Stimulated activated CD4-positive, alpha-beta T cell treated with anti-CD3 and anti-CD28 coated beads, Interleukin-2, amount 100 ng/mL, for 48 hours (primary cell): ENCODE measurements at regions not wholly inside any gene's neighbourhood (a gene's known extent, or its start where the extent isn't known, plus 50 kb on each side); places are given as distances from the start of the nearest gene placed in this dataset.

Source experiments
- DNase-seq, 2 donors: peaks; one replicate each; pipeline ENCODE4 v3.0.0-alpha.2; 2020

DNA sequence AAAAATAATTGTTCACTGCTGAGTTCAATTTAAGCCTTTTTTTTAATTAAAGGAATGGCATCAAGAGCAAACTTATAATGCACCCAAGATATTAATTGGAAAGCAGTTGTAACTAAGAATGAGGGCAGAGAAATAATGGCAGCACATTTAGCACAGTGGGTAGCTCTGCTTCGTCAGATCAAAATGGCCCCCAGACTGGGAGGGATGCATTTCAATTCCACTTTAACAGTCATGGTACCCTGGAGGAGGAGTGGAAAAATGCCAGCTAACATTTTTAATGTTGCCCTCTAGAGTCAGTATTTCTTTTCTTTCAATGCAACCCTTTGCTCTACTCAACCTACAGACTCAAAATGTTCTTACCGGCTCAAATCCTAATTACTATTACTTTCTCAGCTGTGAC, 504.8 kb upstream of the SETBP1 start:
- no peak for DNase-seq

GRCh38 chr18:44178476-44178875, 502.2 kb upstream of the SETBP1 start:
- DNase-seq = no peak

GRCh38 chr18:44179693-44180092, 501.0 kb upstream of the SETBP1 start:
- DNase-seq = no peak

DNA sequence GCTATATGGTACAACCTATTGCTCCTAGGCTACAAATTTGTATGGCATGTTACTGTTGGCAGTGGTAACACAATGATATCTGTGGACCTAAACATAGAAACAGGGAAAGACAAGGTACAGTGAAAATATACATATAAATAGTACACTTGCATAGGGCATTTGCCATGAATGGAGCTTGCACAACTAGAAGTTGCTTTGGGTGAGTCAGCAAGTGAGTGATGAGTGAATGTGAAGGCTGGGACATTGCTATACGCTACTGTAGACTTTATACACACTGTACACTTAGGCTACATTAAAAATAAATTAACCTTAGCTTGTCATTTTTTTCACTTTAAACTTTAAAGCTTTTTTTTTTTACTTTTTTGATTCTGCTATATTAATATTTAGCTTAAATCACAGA, 500.0 kb upstream of the SETBP1 start:
- DNase-seq = no peak

DNA sequence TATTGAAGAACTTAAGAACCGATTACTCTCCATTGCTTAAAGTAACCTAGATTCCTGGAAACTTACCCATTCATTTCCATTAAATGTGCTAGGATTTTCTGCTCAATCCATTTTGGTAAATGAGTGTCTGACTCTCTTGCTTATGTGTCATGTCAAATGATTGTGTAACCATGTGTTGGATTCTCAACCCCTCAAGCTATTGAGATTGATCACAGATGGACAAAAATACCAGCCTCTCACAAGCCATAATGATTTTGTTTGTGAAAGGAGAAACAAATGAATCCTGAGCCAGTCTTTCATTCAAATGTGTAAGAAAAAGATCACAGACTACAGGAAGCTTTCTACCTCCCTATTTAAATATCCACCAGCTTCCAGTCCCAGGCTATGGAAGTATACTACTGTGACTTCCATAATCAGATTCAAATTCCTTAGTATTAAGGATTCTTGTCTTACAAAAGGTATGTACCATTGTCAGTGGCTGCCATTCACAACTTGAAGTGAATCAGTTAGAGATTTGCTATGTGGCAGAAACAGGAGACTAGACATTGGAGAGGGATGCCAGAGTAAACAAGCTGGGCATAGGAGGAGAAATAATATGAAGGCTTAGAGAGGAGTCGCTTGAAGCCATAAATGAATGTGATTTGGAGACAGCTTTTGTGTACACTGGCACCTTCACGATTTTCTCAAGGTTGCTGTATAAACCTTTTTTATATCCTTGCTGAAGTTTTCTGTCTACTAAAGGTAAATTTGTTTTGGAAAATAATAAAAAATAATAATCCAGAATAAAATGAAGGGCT, 498.5 kb upstream of the SETBP1 start:
- DNase-seq = no peak

DNA sequence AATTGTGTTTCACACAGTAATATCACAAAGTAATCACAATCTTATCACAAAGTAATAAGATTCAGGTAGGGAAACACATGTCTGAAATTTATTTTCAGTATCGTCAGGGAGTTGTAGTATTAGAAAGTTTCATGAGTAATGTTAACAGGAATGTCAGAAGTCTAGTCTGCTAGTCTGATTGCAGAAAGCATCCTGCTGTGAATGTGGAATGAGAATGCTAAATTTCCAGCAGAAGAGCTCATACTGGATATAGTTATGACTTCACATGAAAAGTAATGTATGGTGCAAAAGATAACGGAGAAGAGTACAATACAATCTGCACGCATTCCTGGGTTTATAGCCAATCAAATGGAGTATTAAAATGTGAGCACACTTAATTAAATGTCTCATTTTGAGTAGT, 494.7 kb upstream of the SETBP1 start:
- no peak for DNase-seq

DNA sequence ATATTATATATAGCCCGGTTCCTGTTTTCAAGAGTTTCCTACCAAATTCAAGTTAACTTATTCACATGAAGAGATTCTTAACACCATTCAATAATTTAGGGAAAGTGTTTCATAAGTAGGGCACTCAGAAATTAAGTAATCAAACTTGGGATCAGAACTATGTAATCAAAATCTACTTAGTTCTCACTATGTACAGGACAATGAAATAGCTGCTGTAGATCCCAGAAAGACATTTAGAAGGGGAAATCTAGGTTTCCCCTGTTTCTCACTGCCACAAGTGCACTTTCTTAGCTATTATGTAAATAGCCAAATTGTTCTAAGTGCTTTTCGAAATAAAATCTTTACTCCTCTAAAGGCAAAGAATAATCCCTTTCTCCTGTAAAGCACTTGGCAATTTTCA, 493.6 kb upstream of the SETBP1 start:
- DNase-seq = no peak

DNA sequence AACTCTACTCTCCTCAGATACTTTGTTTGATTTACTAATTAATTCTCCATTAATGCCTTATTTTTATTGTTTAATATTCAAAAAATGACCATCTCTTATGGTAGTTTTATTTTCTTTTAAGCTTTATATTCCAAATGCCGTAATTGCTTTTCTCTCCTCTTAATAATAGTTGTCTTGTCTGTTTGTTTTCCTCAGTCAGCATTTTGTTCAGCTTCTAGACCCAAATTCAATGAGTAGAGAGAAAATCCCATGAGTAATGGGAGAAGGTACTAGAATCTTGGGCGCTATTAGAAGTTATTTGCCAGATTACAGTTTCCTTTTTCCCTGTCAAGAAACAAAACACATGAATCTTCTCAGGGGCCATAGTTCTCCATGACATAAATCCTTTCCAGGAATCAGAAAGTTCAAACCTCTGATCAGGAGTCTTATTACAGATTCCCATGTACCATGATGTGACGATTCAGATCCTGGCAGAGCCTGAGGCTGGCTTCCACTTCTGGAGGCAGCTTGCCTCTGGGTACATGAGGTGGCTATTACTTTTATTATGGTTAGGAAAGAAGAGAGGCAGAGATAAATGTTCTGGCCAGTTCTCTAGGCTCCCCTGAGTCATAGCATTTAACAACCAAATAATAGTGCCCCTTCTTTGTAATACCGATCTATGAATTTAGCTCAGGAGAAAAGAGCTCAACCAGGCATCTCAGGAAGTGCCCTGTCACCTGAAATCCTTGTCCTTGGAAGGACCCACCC, 485.1 kb upstream of the SETBP1 start:
- no peak for DNase-seq

DNA sequence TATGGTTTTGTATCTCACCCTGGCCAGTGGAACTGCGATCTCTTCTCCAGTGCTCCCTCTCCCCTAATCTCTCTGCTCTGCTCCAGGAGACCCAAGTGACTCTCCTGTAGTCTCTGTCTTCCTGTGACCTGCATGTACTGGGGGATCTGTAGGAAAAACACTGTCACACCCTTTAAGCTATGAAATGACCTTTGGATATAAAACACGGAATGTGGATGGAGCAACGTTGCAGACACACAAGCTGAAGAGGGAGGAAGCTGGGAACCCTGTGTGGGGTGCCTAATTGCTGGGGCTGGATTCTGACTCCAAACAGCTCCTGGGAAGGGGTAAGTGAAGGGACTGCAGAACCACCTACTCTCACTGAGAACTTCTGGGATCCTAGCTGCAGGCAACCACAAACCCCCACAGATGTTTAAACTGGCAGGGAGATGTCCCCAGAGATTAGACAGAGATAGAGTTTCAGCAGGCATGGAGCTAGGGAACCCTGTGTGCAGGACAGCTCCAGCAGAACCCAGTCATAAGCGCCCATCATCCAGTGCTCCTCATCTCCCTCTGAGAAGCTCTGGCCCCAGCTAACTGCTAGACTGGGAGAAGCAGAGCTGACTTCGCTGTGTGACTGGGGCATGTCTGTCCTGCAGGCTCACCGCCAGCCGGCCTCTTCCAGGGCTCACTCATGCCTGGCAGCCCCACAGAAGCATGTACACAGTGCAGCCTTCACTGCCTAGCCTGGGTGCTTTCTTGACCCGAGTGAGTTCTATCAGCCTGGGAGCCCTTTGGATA, 482.7 kb upstream of the SETBP1 start:
- no peak for DNase-seq

DNA sequence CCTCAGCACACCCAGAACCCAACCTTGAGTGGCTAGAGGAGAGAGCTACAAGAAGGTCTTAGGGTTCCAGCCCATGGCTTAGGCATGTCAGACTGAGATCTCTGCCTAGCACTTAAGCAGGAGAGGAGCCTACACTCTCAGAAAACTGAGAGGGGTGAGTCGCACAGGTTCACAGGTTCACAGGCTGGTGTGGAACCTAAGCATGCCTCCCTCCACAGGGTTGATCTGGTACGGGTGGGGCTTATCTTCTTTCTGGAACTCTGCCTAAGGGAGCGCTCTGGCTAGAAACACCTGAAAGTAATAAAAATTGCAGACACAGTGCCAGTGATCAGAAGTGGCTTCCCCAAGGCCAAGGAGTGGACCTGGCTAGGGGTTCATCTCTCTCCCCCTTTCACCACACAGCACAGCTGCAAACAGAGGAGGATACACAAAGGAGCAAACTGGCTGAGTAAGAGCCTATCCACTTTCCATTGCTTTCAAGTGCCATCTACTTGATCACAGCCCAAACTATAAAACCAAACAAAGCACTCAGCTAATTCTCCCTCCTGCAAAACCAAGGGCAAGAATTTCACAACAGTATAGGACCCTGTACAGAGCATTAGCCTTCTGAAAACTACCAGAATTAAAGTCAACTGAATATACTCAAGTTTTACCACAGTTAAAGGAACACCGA, 481.9 kb upstream of the SETBP1 start:
- no peak for DNase-seq

GRCh38 chr18:44213293-44213692, 467.4 kb upstream of the SETBP1 start:
- DNase-seq = no peak

DNA sequence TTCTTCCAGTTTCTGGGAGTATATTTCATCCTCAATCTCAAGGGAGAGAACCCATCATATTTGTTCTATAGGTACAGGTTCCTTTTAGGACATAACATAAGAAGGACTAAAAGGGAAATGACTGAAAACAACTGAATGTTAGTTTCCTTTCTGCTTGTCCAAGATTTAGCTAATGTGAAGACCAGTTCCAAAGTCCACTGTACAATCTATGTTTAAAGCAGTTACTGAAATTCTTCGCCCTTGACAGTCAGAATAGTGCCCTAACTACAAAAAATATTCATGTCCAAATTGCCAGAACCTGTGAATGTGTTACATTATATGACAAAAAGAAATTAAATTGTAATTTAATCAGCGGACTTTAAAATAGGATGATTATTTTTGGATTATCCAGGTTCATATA, 466.3 kb upstream of the SETBP1 start:
- no peak for DNase-seq

- no peak for DNase-seq
Observed at GRCh38 chr18:44216169-44216568, 464.5 kb upstream of the SETBP1 start.

GRCh38 chr18:44227501-44227900, 453.2 kb upstream of the SETBP1 start:
- DNase-seq = no peak

- DNase-seq = no peak
Observed at GRCh38 chr18:44229693-44230108, 451.0 kb upstream of the SETBP1 start.

GRCh38 chr18:44231936-44232335, 448.8 kb upstream of the SETBP1 start:
- DNase-seq = no peak

GRCh38 chr18:44232500-44232899, 448.2 kb upstream of the SETBP1 start:
- no peak for DNase-seq

DNA sequence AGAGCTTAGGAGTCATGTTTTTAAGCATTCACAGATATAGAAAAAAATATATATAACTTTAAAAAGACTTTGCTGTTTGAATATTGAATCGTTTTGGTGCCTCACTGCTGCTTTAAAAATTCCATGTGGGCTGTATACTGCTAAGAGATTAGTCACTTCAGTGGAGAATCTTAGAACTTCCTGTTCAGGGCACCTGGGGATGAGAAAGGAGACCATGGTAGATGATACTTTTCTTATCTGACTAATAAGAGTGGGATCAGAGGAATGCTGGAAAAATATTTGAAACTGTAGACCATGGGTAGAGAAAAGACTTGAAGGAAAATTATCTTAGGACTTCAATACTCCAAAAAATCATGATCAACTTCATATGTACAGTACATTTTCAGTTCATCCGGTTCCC, 442.2 kb upstream of the SETBP1 start:
- no peak for DNase-seq

DNA sequence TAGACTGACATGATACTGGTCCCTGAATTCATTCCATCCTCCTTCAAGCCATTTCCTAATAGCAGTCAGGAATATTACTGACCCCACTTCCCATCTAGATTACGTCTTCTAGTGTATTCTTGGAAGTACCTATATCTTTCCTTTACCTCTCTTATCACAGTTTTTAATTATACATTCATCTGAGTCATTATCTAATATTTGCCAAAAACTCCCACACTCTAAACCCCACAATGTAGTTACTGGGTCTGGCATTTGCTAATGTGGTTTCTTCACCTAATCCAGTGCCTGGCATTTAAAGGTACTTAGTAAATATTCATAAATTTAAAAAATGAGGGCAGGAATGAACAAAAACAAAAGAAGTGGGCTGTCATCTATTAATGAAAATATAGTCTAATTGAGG, 441.8 kb upstream of the SETBP1 start:
- DNase-seq = no peak

DNA sequence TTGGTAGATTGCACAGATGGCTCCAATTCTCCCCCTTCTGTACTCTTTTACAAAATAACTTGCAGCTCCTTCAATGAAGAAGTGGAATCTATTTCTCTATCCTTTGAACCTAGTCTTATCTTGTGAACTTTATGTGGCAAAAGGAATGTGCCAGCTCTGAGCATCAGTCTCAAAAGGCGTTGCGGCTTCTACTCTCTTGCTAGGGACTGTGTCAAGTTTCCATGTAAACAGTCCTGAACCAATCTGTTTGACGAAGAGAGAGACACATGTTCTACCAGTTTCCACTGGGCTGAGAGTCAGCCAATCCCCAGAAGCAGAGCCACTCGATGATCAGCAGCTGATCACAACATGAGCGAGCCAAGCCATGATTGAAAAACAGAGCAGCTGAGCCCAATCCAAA, 439.7 kb upstream of the SETBP1 start:
- no peak for DNase-seq

DNA sequence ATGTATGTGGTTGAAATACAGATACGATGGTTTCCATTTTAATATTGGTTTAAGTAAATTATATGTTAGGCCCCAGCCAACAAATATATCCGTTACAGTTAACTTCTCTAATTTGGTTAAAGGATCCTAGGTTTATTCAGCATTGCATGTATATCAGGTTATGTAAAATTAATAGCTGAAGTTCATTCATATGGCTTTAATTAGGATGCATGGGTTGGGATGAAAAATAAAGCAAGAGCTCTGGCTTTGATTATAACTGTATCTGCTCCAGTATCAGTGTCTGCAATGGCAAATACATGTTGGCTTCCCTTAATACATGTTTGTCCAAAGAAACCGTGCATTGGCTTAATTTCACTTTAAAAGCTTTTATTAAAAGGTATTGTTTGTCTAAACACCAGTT, 435.7 kb upstream of the SETBP1 start:
- DNase-seq = no peak

- no peak for DNase-seq
Observed at GRCh38 chr18:44246001-44246400, 434.7 kb upstream of the SETBP1 start.

- no peak for DNase-seq
Observed at GRCh38 chr18:44258086-44258485, 422.6 kb upstream of the SETBP1 start.
